ENCODE measurements at regions not wholly inside any gene's neighbourhood (a gene's known extent, or its start where the extent isn't known, plus 50 kb on each side); places are given as distances from the start of the nearest gene placed in this dataset.

DNA sequence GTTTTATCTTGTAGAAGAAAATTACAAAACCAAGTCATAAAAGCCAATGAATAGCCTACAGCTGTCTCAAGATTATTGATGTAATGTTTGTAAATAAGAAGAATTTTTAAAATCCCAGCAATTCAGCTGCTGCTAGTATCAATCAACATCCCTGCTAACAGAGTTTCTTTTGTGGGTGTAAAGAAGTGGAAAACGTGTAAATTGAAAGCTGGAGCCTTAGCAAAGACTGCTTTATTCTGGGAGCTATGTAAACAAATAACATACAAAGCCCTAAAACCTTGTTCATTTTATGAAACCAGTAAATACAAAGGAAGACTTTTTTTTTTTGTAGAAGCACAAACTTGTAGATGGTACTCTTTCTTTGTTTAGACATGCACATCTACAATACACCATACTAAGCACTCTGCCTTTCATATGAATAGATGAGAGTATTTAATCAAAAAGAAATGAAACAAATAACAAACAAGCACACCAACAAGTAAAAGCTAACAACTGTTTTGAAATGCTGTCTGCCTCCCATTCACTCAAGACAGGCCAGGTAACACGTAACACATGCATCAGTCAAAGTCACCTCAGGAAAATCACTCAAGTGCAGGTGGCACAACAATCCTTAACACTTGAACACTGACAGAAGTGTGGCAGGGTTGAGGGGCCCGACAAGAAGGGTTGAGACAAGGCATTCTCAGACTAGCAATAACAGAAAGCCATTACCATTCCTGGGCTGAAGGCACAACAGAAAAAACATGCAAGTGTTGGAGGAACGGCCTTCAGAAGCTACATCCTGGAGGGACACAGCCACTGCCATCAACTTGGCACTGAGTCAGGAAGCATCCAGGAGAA is 1364.0 kb upstream of the SEL1L start:
- Histone ChIP-seq H3K27me3 (ENCODE audit: insufficient read depth, poor library complexity, severe bottlenecking) (no peaks in the 10 kb centered on the region), H3K27ac (replicated peaks) (no peak overlapping the region), H3K4me3 (replicated peaks; ENCODE audit: insufficient read depth, low read length) (no peak overlapping the region)
- no peak for TF ChIP-seq POLR2AphosphoS5 (IDR thresholded peaks at IDR 0.05; ENCODE audit: low read depth)
- no peak for TF ChIP-seq SPI1 (IDR thresholded peaks at IDR 0.05; ENCODE audit: borderline replicate concordance, low read depth)
- TF ChIP-seq, protein P1, sequence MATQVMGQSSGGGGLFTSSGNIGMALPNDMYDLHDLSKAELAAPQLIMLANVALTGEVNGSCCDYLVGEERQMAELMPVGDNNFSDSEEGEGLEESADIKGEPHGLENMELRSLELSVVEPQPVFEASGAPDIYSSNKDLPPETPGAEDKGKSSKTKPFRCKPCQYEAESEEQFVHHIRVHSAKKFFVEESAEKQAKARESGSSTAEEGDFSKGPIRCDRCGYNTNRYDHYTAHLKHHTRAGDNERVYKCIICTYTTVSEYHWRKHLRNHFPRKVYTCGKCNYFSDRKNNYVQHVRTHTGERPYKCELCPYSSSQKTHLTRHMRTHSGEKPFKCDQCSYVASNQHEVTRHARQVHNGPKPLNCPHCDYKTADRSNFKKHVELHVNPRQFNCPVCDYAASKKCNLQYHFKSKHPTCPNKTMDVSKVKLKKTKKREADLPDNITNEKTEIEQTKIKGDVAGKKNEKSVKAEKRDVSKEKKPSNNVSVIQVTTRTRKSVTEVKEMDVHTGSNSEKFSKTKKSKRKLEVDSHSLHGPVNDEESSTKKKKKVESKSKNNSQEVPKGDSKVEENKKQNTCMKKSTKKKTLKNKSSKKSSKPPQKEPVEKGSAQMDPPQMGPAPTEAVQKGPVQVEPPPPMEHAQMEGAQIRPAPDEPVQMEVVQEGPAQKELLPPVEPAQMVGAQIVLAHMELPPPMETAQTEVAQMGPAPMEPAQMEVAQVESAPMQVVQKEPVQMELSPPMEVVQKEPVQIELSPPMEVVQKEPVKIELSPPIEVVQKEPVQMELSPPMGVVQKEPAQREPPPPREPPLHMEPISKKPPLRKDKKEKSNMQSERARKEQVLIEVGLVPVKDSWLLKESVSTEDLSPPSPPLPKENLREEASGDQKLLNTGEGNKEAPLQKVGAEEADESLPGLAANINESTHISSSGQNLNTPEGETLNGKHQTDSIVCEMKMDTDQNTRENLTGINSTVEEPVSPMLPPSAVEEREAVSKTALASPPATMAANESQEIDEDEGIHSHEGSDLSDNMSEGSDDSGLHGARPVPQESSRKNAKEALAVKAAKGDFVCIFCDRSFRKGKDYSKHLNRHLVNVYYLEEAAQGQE (IDR thresholded peaks at IDR 0.05; ENCODE audit: insufficient replicate concordance, low read depth), result no peak
- no peak for TF ChIP-seq GABPA (IDR thresholded peaks at IDR 0.05; ENCODE audit: low read depth)
- DNase-seq (ENCODE audit: low read depth in 1 of 2, low spot score in 1 of 2), result no peak

DNA sequence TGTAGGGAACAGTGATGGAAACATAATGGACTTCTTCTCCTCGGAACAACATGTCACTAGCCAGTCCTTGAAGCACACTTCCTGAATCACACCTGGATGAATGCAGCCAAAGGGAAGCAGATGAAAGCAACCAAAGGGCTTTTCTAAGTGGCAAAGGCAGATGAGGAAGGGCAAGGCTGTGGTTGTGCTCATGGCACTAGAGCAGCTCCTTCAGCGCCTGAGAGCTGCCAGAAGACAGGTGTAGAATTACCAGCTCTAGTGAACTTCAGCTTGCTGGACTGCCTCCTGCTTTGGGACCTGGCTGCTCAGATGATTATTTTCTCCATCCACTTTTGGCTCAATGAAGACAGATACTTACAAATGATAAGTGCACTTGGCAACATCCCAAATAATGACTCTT is 1372.1 kb upstream of the SEL1L start:
- Histone ChIP-seq H3K27me3 (ENCODE audit: insufficient read depth, poor library complexity, severe bottlenecking) (no peaks in the 10 kb centered on the region), H3K4me3 (replicated peaks; ENCODE audit: insufficient read depth, low read length) (no peak overlapping the region), H3K27ac (replicated peaks) (no peak overlapping the region)
- DNase-seq (ENCODE audit: low read depth in 1 of 2, low spot score in 1 of 2), result no peak
- no peak for TF ChIP-seq POLR2AphosphoS5 (IDR thresholded peaks at IDR 0.05; ENCODE audit: low read depth)
- TF ChIP-seq, protein P1 (IDR thresholded peaks at IDR 0.05; ENCODE audit: insufficient replicate concordance, low read depth), result no peak
- TF ChIP-seq SPI1 (IDR thresholded peaks at IDR 0.05; ENCODE audit: borderline replicate concordance, low read depth), result no peak
- no peak for TF ChIP-seq GABPA (IDR thresholded peaks at IDR 0.05; ENCODE audit: low read depth)

GRCh38 chr14:82911930-82912329 is 1378.3 kb upstream of the SEL1L start:
- no peak overlapping the region for H3K27ac ChIP-seq (replicated peaks)
- no peak for TF ChIP-seq SPI1 (IDR thresholded peaks at IDR 0.05; ENCODE audit: borderline replicate concordance, low read depth)
- TF ChIP-seq GABPA (IDR thresholded peaks at IDR 0.05; ENCODE audit: low read depth), result no peak
- TF ChIP-seq POLR2AphosphoS5 (IDR thresholded peaks at IDR 0.05; ENCODE audit: low read depth), result no peak
- TF ChIP-seq, protein P1 (IDR thresholded peaks at IDR 0.05; ENCODE audit: insufficient replicate concordance, low read depth), result no peak
- TF ChIP-seq, protein P2, sequence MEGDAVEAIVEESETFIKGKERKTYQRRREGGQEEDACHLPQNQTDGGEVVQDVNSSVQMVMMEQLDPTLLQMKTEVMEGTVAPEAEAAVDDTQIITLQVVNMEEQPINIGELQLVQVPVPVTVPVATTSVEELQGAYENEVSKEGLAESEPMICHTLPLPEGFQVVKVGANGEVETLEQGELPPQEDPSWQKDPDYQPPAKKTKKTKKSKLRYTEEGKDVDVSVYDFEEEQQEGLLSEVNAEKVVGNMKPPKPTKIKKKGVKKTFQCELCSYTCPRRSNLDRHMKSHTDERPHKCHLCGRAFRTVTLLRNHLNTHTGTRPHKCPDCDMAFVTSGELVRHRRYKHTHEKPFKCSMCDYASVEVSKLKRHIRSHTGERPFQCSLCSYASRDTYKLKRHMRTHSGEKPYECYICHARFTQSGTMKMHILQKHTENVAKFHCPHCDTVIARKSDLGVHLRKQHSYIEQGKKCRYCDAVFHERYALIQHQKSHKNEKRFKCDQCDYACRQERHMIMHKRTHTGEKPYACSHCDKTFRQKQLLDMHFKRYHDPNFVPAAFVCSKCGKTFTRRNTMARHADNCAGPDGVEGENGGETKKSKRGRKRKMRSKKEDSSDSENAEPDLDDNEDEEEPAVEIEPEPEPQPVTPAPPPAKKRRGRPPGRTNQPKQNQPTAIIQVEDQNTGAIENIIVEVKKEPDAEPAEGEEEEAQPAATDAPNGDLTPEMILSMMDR (IDR thresholded peaks at IDR 0.05; ENCODE audit: insufficient read depth, low read length), result no peak
- DNase-seq (ENCODE audit: low read depth in 1 of 2, low spot score in 1 of 2), result no peak
- no peaks in the 10 kb centered on the region for H3K27me3 ChIP-seq (ENCODE audit: insufficient read depth, poor library complexity, severe bottlenecking)
- no peak overlapping the region for H3K4me3 ChIP-seq (replicated peaks; ENCODE audit: insufficient read depth, low read length)

- TF ChIP-seq POLR2AphosphoS5 (IDR thresholded peaks at IDR 0.05; ENCODE audit: low read depth) (no peak), GABPA (IDR thresholded peaks at IDR 0.05; ENCODE audit: low read depth) (no peak), SPI1 (IDR thresholded peaks at IDR 0.05; ENCODE audit: borderline replicate concordance, low read depth) (no peak)
- TF ChIP-seq, protein P2 (IDR thresholded peaks at IDR 0.05; ENCODE audit: insufficient read depth, low read length), result no peak
- TF ChIP-seq, protein P1 (IDR thresholded peaks at IDR 0.05; ENCODE audit: insufficient replicate concordance, low read depth), result no peak
- Histone ChIP-seq H3K4me3 (replicated peaks; ENCODE audit: insufficient read depth, low read length) (no peak overlapping the region), H3K27ac (replicated peaks) (no peak overlapping the region), H3K27me3 (ENCODE audit: insufficient read depth, poor library complexity, severe bottlenecking) (no peaks in the 10 kb centered on the region)
- DNase-seq (ENCODE audit: low read depth in 1 of 2, low spot score in 1 of 2), result no peak
Observed at GRCh38 chr14:82913396-82913795, 1379.7 kb upstream of the SEL1L start.
